ENCODE measurements at regions not wholly inside any gene's neighbourhood (a gene's known extent, or its start where the extent isn't known, plus 50 kb on each side); places are given as distances from the start of the nearest gene placed in this dataset.
"Not testable (repeated sequence)": the region's sequence is repeated elsewhere in the genome, so short reads cannot be mapped to it uniquely, and the experiment has no call there.

DNA sequence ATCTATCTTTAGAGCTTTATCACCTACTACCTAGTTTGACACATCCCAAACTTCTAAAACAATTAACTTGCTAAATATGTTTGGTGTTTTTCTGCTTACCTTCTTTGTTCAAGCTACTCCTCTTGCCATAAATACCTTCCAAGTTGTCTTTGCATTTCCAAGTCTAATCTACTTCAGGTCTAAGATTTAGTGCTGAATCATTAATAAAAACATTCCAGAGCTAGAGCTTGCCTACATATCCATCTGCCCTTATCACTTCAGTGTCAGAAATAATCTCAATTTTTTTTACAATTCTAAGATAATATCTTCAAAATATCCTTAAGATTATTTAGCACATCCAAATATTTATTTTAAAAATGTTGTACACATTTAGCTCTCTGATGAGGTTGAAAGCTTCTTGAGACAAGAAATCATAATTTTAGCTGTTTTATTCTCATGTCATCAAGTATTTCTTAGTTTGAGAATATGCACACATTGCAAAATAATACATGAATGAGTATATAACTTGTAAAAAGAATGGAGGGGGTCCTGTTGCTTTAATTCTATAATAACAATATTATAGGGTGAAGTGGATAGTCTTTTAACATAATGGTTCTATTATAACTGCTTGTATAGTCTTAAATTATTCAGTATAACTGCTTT, 466.3 kb downstream of the SEMA3D start:
- Histone ChIP-seq H3K36me3 (ENCODE audit: low read depth, low read length) (no peaks in the 10 kb centered on the region), H3K9ac (ENCODE audit: low read length) (no peak overlapping the region), H3K27me3 (ENCODE audit: low read length) (no peaks in the 10 kb centered on the region), H3F3A (ENCODE audit: low read length, unreplicated experiment) (no peaks in the 10 kb centered on the region), H3K4me2 (ENCODE audit: low read length) (no peak overlapping the region), H3K9me3 (ENCODE audit: low read length) (no peaks in the 10 kb centered on the region), H2AFZ (ENCODE audit: low read length) (no peak overlapping the region), H3K79me2 (ENCODE audit: low read length) (no peaks in the 10 kb centered on the region), H3K27ac (ENCODE audit: low read length) (no peak overlapping the region), H3K4me1 (ENCODE audit: insufficient read depth, low read length) (no peaks in the 10 kb centered on the region), H3K9me2 (replicated peaks; ENCODE audit: low read length) (no peaks in the 10 kb centered on the region), H3K4me3 (ENCODE audit: low read length) (no peak overlapping the region), H4K20me1 (ENCODE audit: low read length) (no peaks in the 10 kb centered on the region)
- ChIA-PET POLR2A (ENCODE audit: unreplicated experiment) (interaction anchor here (0.5 kb wide), 1 partner anchor 184 kb away, joined by 8 read pairs; no protein-coding TSS in a partner anchor), CTCF (interaction anchor here (0.6 kb wide), 1 partner anchor 85 kb away, joined by 3 read pairs; no protein-coding TSS in a partner anchor)
- no peak for ATAC-seq
- no peak for DNase-seq
- no TSS peak for BruUV-seq (replicated peaks)
- intact Hi-C loops (cut with micrococcal nuclease), result no loop called here
- no peak for TF ChIP-seq EZH2 (IDR thresholded peaks at IDR 0.05; ENCODE audit: low read length, unreplicated experiment)
- TF ChIP-seq, protein P1, sequence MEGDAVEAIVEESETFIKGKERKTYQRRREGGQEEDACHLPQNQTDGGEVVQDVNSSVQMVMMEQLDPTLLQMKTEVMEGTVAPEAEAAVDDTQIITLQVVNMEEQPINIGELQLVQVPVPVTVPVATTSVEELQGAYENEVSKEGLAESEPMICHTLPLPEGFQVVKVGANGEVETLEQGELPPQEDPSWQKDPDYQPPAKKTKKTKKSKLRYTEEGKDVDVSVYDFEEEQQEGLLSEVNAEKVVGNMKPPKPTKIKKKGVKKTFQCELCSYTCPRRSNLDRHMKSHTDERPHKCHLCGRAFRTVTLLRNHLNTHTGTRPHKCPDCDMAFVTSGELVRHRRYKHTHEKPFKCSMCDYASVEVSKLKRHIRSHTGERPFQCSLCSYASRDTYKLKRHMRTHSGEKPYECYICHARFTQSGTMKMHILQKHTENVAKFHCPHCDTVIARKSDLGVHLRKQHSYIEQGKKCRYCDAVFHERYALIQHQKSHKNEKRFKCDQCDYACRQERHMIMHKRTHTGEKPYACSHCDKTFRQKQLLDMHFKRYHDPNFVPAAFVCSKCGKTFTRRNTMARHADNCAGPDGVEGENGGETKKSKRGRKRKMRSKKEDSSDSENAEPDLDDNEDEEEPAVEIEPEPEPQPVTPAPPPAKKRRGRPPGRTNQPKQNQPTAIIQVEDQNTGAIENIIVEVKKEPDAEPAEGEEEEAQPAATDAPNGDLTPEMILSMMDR (conservative IDR thresholded peaks at IDR 0.05; ENCODE audit: low read depth, low read length), result no peak
- TF ChIP-seq EZH2phosphoT487 (IDR thresholded peaks at IDR 0.05; ENCODE audit: borderline replicate concordance, low read length), result no peak

DNA sequence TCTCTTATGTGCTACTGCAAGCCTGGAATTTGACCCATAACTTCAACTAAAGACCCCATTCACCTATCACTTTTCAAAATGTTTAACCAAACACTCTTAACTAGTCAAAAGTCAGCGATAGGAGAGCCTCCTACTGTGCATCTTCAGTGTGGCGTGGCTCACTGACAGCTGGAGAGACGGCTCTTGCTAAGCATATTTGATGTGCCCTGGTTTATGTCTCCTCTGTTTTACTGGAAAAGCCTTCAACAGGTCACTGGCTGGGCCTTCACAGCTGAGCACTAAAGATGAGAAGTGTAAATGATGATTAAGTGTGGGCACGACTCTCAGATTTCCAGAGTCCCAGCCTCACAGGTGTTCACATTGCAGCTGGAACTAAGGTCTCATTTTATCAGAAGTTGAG, 472.1 kb downstream of the SEMA3D start:
- H3F3A ChIP-seq (ENCODE audit: low read length, unreplicated experiment), result no peaks in the 10 kb centered on the region
- ChIA-PET CTCF (no interaction called here), POLR2A (ENCODE audit: unreplicated experiment) (no interaction called here)
- TF ChIP-seq, protein P1 (conservative IDR thresholded peaks at IDR 0.05; ENCODE audit: low read depth, low read length), result no peak
- TF ChIP-seq EZH2 (IDR thresholded peaks at IDR 0.05; ENCODE audit: low read length, unreplicated experiment) (no peak), EZH2phosphoT487 (IDR thresholded peaks at IDR 0.05; ENCODE audit: borderline replicate concordance, low read length) (no peak)
- no peaks in the 10 kb centered on the region for H3K9me3 ChIP-seq (ENCODE audit: low read length)
- no peak overlapping the region for H3K9ac ChIP-seq (ENCODE audit: low read length)
- H2AFZ ChIP-seq (ENCODE audit: low read length), result no peak overlapping the region
- H3K4me3 ChIP-seq (ENCODE audit: low read length), result no peak overlapping the region
- BruUV-seq (replicated peaks), result no TSS peak
- no peaks in the 10 kb centered on the region for H3K9me2 ChIP-seq (replicated peaks; ENCODE audit: low read length)
- H3K27me3 ChIP-seq (ENCODE audit: low read length), result no peaks in the 10 kb centered on the region
- no peaks in the 10 kb centered on the region for H4K20me1 ChIP-seq (ENCODE audit: low read length)
- DNase-seq, result no peak
- H3K4me1 ChIP-seq (ENCODE audit: insufficient read depth, low read length), result no peaks in the 10 kb centered on the region
- no peak for ATAC-seq
- no peak overlapping the region for H3K4me2 ChIP-seq (ENCODE audit: low read length)
- no peak overlapping the region for H3K27ac ChIP-seq (ENCODE audit: low read length)
- H3K79me2 ChIP-seq (ENCODE audit: low read length), result no peaks in the 10 kb centered on the region
- intact Hi-C loops (cut with micrococcal nuclease), result no loop called here
- H3K36me3 ChIP-seq (ENCODE audit: low read depth, low read length), result no peaks in the 10 kb centered on the region

DNA sequence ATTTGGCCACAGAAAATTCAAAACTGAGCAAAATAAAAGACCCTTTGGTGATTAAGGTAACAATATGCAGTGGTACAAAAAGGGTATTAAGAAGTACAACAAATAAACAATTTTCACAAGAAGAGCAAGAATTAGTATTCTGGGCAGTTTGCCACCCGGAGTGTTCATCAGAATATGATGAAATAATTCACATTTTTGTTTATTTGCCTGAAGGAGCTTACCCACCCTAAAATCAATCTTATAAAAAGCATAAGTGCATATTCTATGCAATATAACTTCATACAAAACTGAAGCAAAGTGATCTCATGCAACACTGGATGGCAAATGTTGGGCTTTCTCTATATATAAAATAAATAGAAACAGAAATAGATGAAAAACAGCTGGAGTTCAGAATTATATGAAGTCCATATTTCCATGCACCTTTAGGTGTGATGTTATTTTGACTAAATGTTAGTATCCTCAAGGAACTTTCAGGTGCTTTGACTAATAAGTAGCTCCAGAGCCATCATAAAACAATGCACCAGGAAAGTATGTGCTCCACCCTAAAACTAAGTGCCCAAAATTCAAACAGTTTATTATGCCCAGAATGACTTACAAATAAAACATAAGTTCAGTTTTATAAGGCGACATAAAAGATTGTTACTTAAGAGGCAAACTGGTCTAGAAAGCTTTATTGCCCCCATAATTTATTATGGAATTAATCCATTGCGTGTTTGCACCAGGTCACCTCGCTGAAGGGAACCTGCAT, 474.3 kb downstream of the SEMA3D start:
- Histone ChIP-seq H3K27ac (ENCODE audit: low read length) (no peak overlapping the region), H3K4me3 (ENCODE audit: low read length) (no peak overlapping the region), H2AFZ (ENCODE audit: low read length) (no peak overlapping the region), H3K79me2 (ENCODE audit: low read length) (no peaks in the 10 kb centered on the region), H3K9me2 (replicated peaks; ENCODE audit: low read length) (no peaks in the 10 kb centered on the region), H4K20me1 (ENCODE audit: low read length) (no peaks in the 10 kb centered on the region), H3F3A (ENCODE audit: low read length, unreplicated experiment) (no peaks in the 10 kb centered on the region), H3K9me3 (ENCODE audit: low read length) (no peaks in the 10 kb centered on the region), H3K36me3 (ENCODE audit: low read depth, low read length) (no peaks in the 10 kb centered on the region), H3K9ac (ENCODE audit: low read length) (no peak overlapping the region), H3K4me1 (ENCODE audit: insufficient read depth, low read length) (no peaks in the 10 kb centered on the region), H3K27me3 (ENCODE audit: low read length) (no peaks in the 10 kb centered on the region), H3K4me2 (ENCODE audit: low read length) (no peak overlapping the region)
- POLR2A ChIA-PET (ENCODE audit: unreplicated experiment), result no interaction called here
- no peak for DNase-seq
- no peak for TF ChIP-seq EZH2 (IDR thresholded peaks at IDR 0.05; ENCODE audit: low read length, unreplicated experiment)
- no peak for TF ChIP-seq EZH2phosphoT487 (IDR thresholded peaks at IDR 0.05; ENCODE audit: borderline replicate concordance, low read length)
- TF ChIP-seq, protein P1 (conservative IDR thresholded peaks at IDR 0.05; ENCODE audit: low read depth, low read length), result no peak
- ATAC-seq, result no peak
- BruUV-seq (replicated peaks), result no TSS peak
- intact Hi-C loops (cut with micrococcal nuclease), result no loop called here
- CTCF ChIA-PET, result no interaction called here

DNA sequence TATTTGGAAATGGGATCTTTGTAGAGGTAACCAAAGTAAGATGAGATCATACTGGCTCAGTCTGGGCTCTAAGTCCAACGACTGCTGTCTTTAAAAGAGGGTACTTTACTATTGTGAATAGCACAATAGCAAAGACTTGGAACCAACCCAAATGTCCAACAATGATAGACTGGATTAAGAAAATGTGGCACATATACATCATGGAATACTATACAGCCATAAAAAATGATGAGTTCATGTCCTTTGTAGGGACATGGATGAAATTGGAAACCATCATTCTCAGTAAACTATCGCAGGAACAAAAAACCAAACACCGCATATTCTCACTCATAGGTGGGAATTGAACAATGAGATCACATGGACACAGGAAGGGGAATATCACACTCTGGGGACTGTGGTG, 476.3 kb downstream of the SEMA3D start:
- ATAC-seq, CTCF ChIA-PET: not testable (repeated sequence)

More for the DNA sequence above, 476.3 kb downstream of the SEMA3D start:
- H3K4me1 ChIP-seq (ENCODE audit: insufficient read depth, low read length); DNase-seq; H3F3A ChIP-seq (ENCODE audit: low read length, unreplicated experiment); H3K9me3 ChIP-seq (ENCODE audit: low read length); H3K4me2 ChIP-seq (ENCODE audit: low read length); H4K20me1 ChIP-seq (ENCODE audit: low read length); H3K27ac ChIP-seq (ENCODE audit: low read length); BruUV-seq (replicated peaks); H3K79me2 ChIP-seq (ENCODE audit: low read length); H3K27me3 ChIP-seq (ENCODE audit: low read length); intact Hi-C loops (cut with micrococcal nuclease); H2AFZ ChIP-seq (ENCODE audit: low read length); H3K4me3 ChIP-seq (ENCODE audit: low read length); H3K36me3 ChIP-seq (ENCODE audit: low read depth, low read length); H3K9ac ChIP-seq (ENCODE audit: low read length); H3K9me2 ChIP-seq (replicated peaks; ENCODE audit: low read length); POLR2A ChIA-PET (ENCODE audit: unreplicated experiment): not testable (repeated sequence)

All from PC-3 (cell line).